Psoas muscle (tissue), 7 donors: ENCODE measurements at regions not wholly inside any gene's neighbourhood (a gene's known extent, or its start where the extent isn't known, plus 50 kb on each side); places are given as distances from the start of the nearest gene placed in this dataset.

Source experiments
- ATAC-seq, 4 donors: fragments of 200-7000 bp; cut with Tn5 transposase; one replicate each; pipeline ENCODE4 v1.9.1; 2020; ENCODE audit warnings: moderate library complexity in 3 of 4, mild to moderate bottlenecking in 2 of 4
- DNase-seq, 2 donors: peaks; one replicate each; pipeline ENCODE4 v3.0.0-alpha.2; 2020
- H3K27ac ChIP-seq: fragments of 200-600 bp; one replicate; pipeline ENCODE4 v1.8.0; 2022
- H3K27me3 ChIP-seq, 3 donors: fragments of 200-600 bp in 1 of 3; one replicate each; pipeline versions ENCODE4 v1.6.1 to v1.8.0; 2013 to 2022; ENCODE audit warnings: low read length in 2 of 3, mild to moderate bottlenecking in 2 of 3, moderate library complexity in 1 of 3; ENCODE audit not compliant: insufficient read depth in 3 of 3
- H3K36me3 ChIP-seq, 2 donors: fragments of 200-600 bp in 1 of 2; one replicate each; pipeline versions ENCODE4 v1.6.1 to v1.8.0; 2013 to 2022; ENCODE audit warnings: low read depth in 1 of 2, mild to moderate bottlenecking in 1 of 2, moderate library complexity in 1 of 2; ENCODE audit not compliant: insufficient read depth in 1 of 2
- H3K4me1 ChIP-seq: fragments of 200-600 bp; one replicate; pipeline ENCODE4 v1.8.0; 2022
- H3K4me3 ChIP-seq: fragments of 200-600 bp; one replicate; pipeline ENCODE4 v1.8.0; 2022; ENCODE audit warnings: mild to moderate bottlenecking
- H3K9me3 ChIP-seq: fragments of 200-600 bp; one replicate; pipeline ENCODE4 v1.8.0; 2022
- CTCF ChIP-seq: fragments of 200-600 bp; IDR thresholded peaks from one replicate; pipeline ENCODE4 v1.8.0; 2022; ENCODE audit warnings: antibody characterized with exemption
- WGBS, 3 donors: extraction: QIAGEN DNeasy Blood & Tissue Kit; methylation state at CpG; one replicate each; pipeline versions ENCODE4 v1.1.6 to v1.1.7; 2013; 5-methylcytosine and 5-hydroxymethylcytosine counted together
- intact Hi-C, 2 donors: fragments of 100-400 bp; cut with DNase I; formaldehyde crosslinking; loops; one replicate each; pipeline versions ENCODE4 v1.11.0 to v1.14.2; 2022
- donor health status: healthy with polysubstance abuse.
- donor health status: DM: no; HTN: no; CAD: no; lungs with moderate emphysema.
- donor health status: Bipolar disorder and iron deficiency.
- donor health status: healthy.
- donor health status: DM: yes; HTN: yes; CAD: no.
- donor health status: DM: no; HTN: no; CAD: no.
- donor health status: DM: yes; HTN: yes; CAD: no.

DNA sequence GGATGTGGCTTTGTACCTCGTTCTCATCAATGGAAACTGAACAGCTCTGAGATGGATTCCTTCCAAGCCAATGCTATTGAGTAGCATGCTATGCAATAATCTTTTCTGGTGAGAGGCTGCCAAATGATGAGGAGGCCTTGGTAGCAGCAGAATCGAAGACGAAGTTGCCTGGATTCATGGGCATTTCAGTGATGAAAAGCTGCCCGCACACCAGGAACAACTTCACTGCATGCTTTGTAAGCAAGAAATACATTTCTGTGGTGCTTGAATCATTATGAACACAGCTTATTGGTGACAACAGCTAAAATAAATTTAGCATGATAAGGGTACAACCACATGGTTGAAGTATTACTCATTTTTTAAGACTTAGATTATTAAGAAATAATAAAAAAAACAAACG, 246.8 kb upstream of the ROBO1 start:
- DNase-seq: no peak
- Histone ChIP-seq H3K36me3 (no peaks in the 10 kb centered on the region), H3K9me3 (no peaks in the 10 kb centered on the region), H3K4me3 (no peak overlapping the region), H3K4me1 (no peaks in the 10 kb centered on the region), H3K27ac (no peak overlapping the region), H3K27me3 (no peaks in the 10 kb centered on the region)
- WGBS, 3 donors: 52 to 67% (median 58%) methylated on average over 5 of the region's 5 CpGs
- intact Hi-C loops: no loop called here
- no peak for TF ChIP-seq CTCF
- no peak for ATAC-seq

- no peaks in the 10 kb centered on the region for H3K27me3 ChIP-seq
- ATAC-seq: no peak
- DNase-seq: no peak
- no peak overlapping the region for H3K4me3 ChIP-seq
- H3K4me1 ChIP-seq: no peaks in the 10 kb centered on the region
- H3K9me3 ChIP-seq: no peaks in the 10 kb centered on the region
- intact Hi-C loops: no loop called here
- no peak for TF ChIP-seq CTCF
- no peak overlapping the region for H3K27ac ChIP-seq
- H3K36me3 ChIP-seq: no peaks in the 10 kb centered on the region
- WGBS, 3 donors: 68 to 80% (median 70%) methylated on average over 2 of the region's 2 CpGs
Measured at GRCh38 chr3:80010021-80010571, 242.3 kb upstream of the ROBO1 start.

DNA sequence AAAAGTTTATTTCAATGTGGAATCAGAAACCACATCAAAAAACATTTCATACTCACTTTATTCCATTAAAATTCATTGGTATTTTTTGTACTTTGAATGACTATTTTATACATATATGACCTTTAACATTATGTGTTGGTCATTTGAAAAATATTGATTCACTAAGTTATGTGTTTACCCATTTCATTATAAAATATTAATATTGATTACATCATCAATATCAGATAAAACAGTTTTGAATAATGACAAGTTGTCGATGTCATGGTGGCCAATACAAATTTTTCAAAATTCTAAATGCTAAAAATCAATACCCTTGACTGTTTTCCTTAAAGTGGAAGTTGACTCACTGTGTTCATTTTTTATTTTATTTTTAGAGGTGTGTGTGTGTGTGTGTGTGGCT, 239.7 kb upstream of the ROBO1 start:
- TF ChIP-seq CTCF: no peak
- intact Hi-C loops: no loop called here
- H3K27me3 ChIP-seq: no peaks in the 10 kb centered on the region
- no peak for DNase-seq
- WGBS, 3 donors: 92 to 94% (median 93%) methylated on average over 1 of the region's 1 CpG
- no peak overlapping the region for H3K4me3 ChIP-seq
- H3K36me3 ChIP-seq: no peaks in the 10 kb centered on the region
- ATAC-seq: no peak
- no peaks in the 10 kb centered on the region for H3K4me1 ChIP-seq
- H3K27ac ChIP-seq: no peak overlapping the region
- no peaks in the 10 kb centered on the region for H3K9me3 ChIP-seq

GRCh38 chr3:80006315-80006714, 238.5 kb upstream of the ROBO1 start:
- no peak for ATAC-seq
- H3K4me1 ChIP-seq: no peaks in the 10 kb centered on the region
- H3K27ac ChIP-seq: no peak overlapping the region
- DNase-seq: no peak
- H3K36me3 ChIP-seq: no peaks in the 10 kb centered on the region
- no peak for TF ChIP-seq CTCF
- no peaks in the 10 kb centered on the region for H3K9me3 ChIP-seq
- intact Hi-C loops: no loop called here
- no peaks in the 10 kb centered on the region for H3K27me3 ChIP-seq
- no peak overlapping the region for H3K4me3 ChIP-seq

GRCh38 chr3:80000022-80000421, 232.2 kb upstream of the ROBO1 start:
- Histone ChIP-seq H3K4me3 (no peak overlapping the region), H3K9me3 (no peaks in the 10 kb centered on the region), H3K27me3 (no peaks in the 10 kb centered on the region), H3K27ac (no peak overlapping the region), H3K4me1 (no peaks in the 10 kb centered on the region), H3K36me3 (no peaks in the 10 kb centered on the region)
- ATAC-seq: no peak
- 83 to 84% (median 84%) methylated on average over 5 of the region's 5 CpGs for WGBS, 3 donors
- intact Hi-C loops: no loop called here
- DNase-seq: no peak
- no peak for TF ChIP-seq CTCF
